Smooth muscle cell (in vitro differentiated cells): ENCODE measurements at regions not wholly inside any gene's neighbourhood (a gene's known extent, or its start where the extent isn't known, plus 50 kb on each side); places are given as distances from the start of the nearest gene placed in this dataset.

Experiments
- DNase-seq: peaks from one replicate; lab custom pipeline; 2025; ENCODE audit not compliant: unreplicated experiment; lab: John Stamatoyannopoulos, UW
- H2AFZ ChIP-seq: fragments of 200-600 bp; sonication (generic); 2 replicates; pipeline ENCODE4 v1.6.0; 2016; ENCODE audit warnings: antibody characterized with exemption, low read depth, mild to moderate bottlenecking
- H3F3A ChIP-seq: fragments of 200-600 bp; sonication (generic); 2 replicates; pipeline ENCODE4 v1.6.0; 2017; ENCODE audit warnings: antibody characterized with exemption, low read depth
- H3K27ac ChIP-seq: fragments of 200-600 bp; sonication (generic); 2 replicates; pipeline ENCODE4 v1.5.1; 2016; ENCODE audit warnings: low read depth, mild to moderate bottlenecking
- H3K27me3 ChIP-seq: fragments of 200-600 bp; sonication (generic); 2 replicates; pipeline ENCODE4 v1.6.1; 2016; ENCODE audit warnings: low read depth, mild to moderate bottlenecking
- H3K36me3 ChIP-seq: fragments of 200-600 bp; sonication (generic); 2 replicates; pipeline ENCODE4 v1.5.1; 2016; ENCODE audit warnings: low read depth
- H3K4me1 ChIP-seq: fragments of 200-600 bp; sonication (generic); 2 replicates; pipeline ENCODE4 v1.5.1; 2016; ENCODE audit warnings: low read depth
- H3K4me2 ChIP-seq: fragments of 200-600 bp; sonication (generic); 2 replicates; pipeline ENCODE4 v1.6.0; 2016; ENCODE audit warnings: mild to moderate bottlenecking
- H3K4me3 ChIP-seq: fragments of 200-600 bp; sonication (generic); 2 replicates; pipeline ENCODE4 v1.5.1; 2016; ENCODE audit warnings: mild to moderate bottlenecking
- H3K79me2 ChIP-seq: fragments of 200-600 bp; sonication (generic); 2 replicates; pipeline ENCODE4 v1.6.0; 2016; ENCODE audit warnings: low read depth, mild to moderate bottlenecking
- H3K9ac ChIP-seq: fragments of 200-600 bp; sonication (generic); 2 replicates; pipeline ENCODE4 v1.6.0; 2016; ENCODE audit warnings: low read depth
- H3K9me3 ChIP-seq: fragments of 200-600 bp; sonication (generic); replicated peaks from 2 replicates; pipeline ENCODE4 v1.5.1; 2016; ENCODE audit warnings: low read depth
- H4K20me1 ChIP-seq: fragments of 200-600 bp; sonication (generic); 2 replicates; pipeline ENCODE4 v1.6.0; 2016; ENCODE audit warnings: low read depth
- WGBS: methylation state at CpG from one replicate; pipeline ENCODE4 v1.1.7; 2016; ENCODE audit warnings: low lambda C conversion rate; 5-methylcytosine and 5-hydroxymethylcytosine counted together
- TF ChIP-seq, protein P1 (sequence below): fragments of 200-600 bp; sonication (generic); IDR thresholded peaks from 2 replicates; pipeline ENCODE4 v1.5.1; 2017; ENCODE audit warnings: borderline replicate concordance, mild to moderate bottlenecking, antibody characterized with exemption; ENCODE audit not compliant: insufficient read depth, poor library complexity, severe bottlenecking

- TF ChIP-seq, protein P1, sequence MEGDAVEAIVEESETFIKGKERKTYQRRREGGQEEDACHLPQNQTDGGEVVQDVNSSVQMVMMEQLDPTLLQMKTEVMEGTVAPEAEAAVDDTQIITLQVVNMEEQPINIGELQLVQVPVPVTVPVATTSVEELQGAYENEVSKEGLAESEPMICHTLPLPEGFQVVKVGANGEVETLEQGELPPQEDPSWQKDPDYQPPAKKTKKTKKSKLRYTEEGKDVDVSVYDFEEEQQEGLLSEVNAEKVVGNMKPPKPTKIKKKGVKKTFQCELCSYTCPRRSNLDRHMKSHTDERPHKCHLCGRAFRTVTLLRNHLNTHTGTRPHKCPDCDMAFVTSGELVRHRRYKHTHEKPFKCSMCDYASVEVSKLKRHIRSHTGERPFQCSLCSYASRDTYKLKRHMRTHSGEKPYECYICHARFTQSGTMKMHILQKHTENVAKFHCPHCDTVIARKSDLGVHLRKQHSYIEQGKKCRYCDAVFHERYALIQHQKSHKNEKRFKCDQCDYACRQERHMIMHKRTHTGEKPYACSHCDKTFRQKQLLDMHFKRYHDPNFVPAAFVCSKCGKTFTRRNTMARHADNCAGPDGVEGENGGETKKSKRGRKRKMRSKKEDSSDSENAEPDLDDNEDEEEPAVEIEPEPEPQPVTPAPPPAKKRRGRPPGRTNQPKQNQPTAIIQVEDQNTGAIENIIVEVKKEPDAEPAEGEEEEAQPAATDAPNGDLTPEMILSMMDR, result no peak
- H3K79me2 ChIP-seq, result no peaks in the 10 kb centered on the region
- no peaks in the 10 kb centered on the region for H3K36me3 ChIP-seq
- no peaks in the 10 kb centered on the region for H3K27me3 ChIP-seq
- H3K4me3 ChIP-seq, result no peak overlapping the region
- H4K20me1 ChIP-seq, result no peaks in the 10 kb centered on the region
- no peak overlapping the region for H2AFZ ChIP-seq
- DNase-seq, result peak; percentile 5
- H3K9me3 ChIP-seq, result no peaks in the 10 kb centered on the region
- H3K4me2 ChIP-seq, result peak overlapping the region; percentile 68
- peak overlapping the region; percentile 89 for H3K9ac ChIP-seq
- peaks cover 9% of the 10 kb centered on the region for H3K4me1 ChIP-seq
- WGBS, result 27% methylated on average over 9 of the region's 9 CpGs
- H3F3A ChIP-seq, result peaks cover 3% of the 10 kb centered on the region
- H3K27ac ChIP-seq, result peak overlapping the region; percentile 99
Measured at GRCh38 chrX:42096265-42096920, 173.0 kb upstream of the CASK start.

DNA sequence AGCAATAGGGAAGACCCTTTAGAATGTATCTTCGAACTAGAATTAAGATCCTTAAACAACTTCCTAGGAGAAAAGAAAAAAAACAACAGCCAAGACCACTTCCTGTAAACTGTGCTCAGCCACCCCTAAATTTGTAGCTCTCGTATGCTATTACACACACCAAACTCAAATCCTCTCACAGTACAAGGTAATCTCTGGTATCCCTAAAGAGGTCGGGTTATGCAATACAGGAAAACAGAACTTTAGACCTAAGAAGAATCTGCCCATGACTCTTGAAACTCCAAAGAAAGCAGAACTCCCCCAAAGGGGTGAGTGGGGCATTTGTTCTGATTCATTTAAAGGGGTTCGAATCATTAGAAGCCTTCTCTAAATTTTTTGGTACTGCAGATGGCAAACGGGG is 170.9 kb upstream of the CASK start:
- Histone ChIP-seq H3K27me3 (no peaks in the 10 kb centered on the region), H3K4me3 (no peak overlapping the region), H2AFZ (peak overlapping the region; percentile 51), H3F3A (peaks cover 3% of the 10 kb centered on the region), H3K36me3 (no peaks in the 10 kb centered on the region), H3K79me2 (no peaks in the 10 kb centered on the region), H3K4me2 (peak overlapping the region; percentile 21), H3K9me3 (no peaks in the 10 kb centered on the region), H3K27ac (peak overlapping the region; percentile 99), H3K9ac (no peak overlapping the region), H4K20me1 (no peaks in the 10 kb centered on the region), H3K4me1 (peaks cover 16% of the 10 kb centered on the region)
- WGBS, result 59% methylated on average over 5 of the region's 5 CpGs
- DNase-seq, result no peak
- TF ChIP-seq, protein P1, result no peak

DNA sequence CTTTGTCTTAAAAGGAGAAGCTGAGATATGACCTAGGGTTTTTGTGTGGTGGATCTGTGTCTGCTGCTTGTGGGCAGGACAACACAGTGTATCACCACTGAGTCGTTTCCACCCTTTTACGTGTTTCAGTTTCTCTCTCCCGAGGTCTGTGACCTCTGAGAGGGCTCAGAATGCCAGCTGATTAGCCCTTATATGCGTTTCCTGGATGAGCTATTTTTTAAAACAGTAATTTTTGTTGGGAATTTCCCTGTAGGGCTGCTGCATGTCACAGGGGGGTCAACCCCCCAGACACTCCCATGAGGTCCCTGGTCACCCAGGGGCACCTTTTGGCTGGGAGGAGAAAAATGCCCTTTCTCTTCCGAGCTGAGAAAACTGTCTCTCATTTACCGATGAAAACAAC is 170.4 kb upstream of the CASK start:
- 57% methylated on average over 6 of the region's 6 CpGs for WGBS
- H3K9me3 ChIP-seq, result no peaks in the 10 kb centered on the region
- H3K27ac ChIP-seq, result peak overlapping the region; percentile 99
- H2AFZ ChIP-seq, result peak overlapping the region; percentile 51
- no peaks in the 10 kb centered on the region for H3K79me2 ChIP-seq
- no peak overlapping the region for H3K9ac ChIP-seq
- H3K4me1 ChIP-seq, result peaks cover 17% of the 10 kb centered on the region
- H3K4me2 ChIP-seq, result peak overlapping the region; percentile 21
- H3K4me3 ChIP-seq, result no peak overlapping the region
- no peak for DNase-seq
- TF ChIP-seq, protein P1, result no peak
- no peaks in the 10 kb centered on the region for H3K36me3 ChIP-seq
- H3F3A ChIP-seq, result peaks cover 3% of the 10 kb centered on the region
- H3K27me3 ChIP-seq, result no peaks in the 10 kb centered on the region
- no peaks in the 10 kb centered on the region for H4K20me1 ChIP-seq

DNA sequence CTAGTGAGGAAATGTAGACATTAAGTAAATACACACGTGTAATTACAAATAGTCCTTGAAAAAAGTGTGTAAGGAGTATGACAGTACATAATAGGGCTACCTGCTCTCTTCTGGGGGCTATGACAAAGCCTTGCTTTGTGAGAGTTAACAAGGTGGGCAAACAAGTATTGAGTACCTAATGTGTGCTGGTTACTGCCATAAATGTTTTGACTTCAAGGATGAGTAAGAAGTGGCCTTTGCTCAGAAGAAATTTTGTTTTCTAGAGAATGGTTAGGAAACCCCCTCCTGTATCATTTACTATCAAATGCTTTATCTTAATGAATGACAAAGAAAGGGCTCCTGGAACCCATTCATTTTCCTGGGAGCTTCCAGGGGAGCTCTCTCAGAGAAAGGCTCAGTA is 167.0 kb upstream of the CASK start:
- H3K79me2 ChIP-seq, result no peaks in the 10 kb centered on the region
- peaks cover 15% of the 10 kb centered on the region for H3K4me1 ChIP-seq
- no peak overlapping the region for H3K4me3 ChIP-seq
- no peaks in the 10 kb centered on the region for H3K27me3 ChIP-seq
- TF ChIP-seq, protein P1, result no peak
- no peak overlapping the region for H2AFZ ChIP-seq
- DNase-seq, result no peak
- H3K36me3 ChIP-seq, result no peaks in the 10 kb centered on the region
- H3K9me3 ChIP-seq, result no peaks in the 10 kb centered on the region
- no peaks in the 10 kb centered on the region for H3F3A ChIP-seq
- H3K9ac ChIP-seq, result no peak overlapping the region
- WGBS, result 41% methylated on average over 1 of the region's 1 CpG
- no peak overlapping the region for H3K27ac ChIP-seq
- no peak overlapping the region for H3K4me2 ChIP-seq
- no peaks in the 10 kb centered on the region for H4K20me1 ChIP-seq
